IMR-90 (cell line): ENCODE measurements at regions not wholly inside any gene's neighbourhood (a gene's known extent, or its start where the extent isn't known, plus 50 kb on each side); places are given as distances from the start of the nearest gene placed in this dataset.

Experiments used
- ATAC-seq: fragments of 200-7000 bp; cut with Tn5 transposase; 2 replicates; pipeline ENCODE4 v1.9.1; 2020; ENCODE audit warnings: low read depth, mild to moderate bottlenecking, moderate library complexity
- BruUV-seq: library from RNA; stranded (reverse); fragments of 400-500 nt; replicated peaks from 2 replicates; lab custom pipeline; 2021; lab: Mats Ljungman, UMichigan
- CTCF ChIA-PET: fragments of 300-600 bp; formaldehyde crosslinking; extraction: SDS; loops from one replicate; lab custom pipeline; 2021; ENCODE audit warnings: antibody characterized with exemption; lab: Yijun Ruan, JAX
- POLR2A ChIA-PET: fragments of 300-600 bp; sonication (Branson Sonifier 250); formaldehyde crosslinking; loops from one replicate; lab custom pipeline; 2022; ENCODE audit warnings: antibody characterized with exemption; ENCODE audit not compliant: unreplicated experiment; lab: Charles Lee
- DNase-seq: peaks from one replicate; pipeline ENCODE4 v3.0.0; 2013
- H2AFZ ChIP-seq: replicated peaks from 2 replicates; pipeline ENCODE3; 2013; ENCODE audit warnings: low read length, mild to moderate bottlenecking; ENCODE audit not compliant: poor library complexity
- H2AK5ac ChIP-seq: 2 replicates; pipeline ENCODE4 v1.6.1; 2013; ENCODE audit warnings: low read depth, low read length, inconsistent platforms
- H2AK9ac ChIP-seq: replicated peaks from 2 replicates; pipeline ENCODE3; 2013; ENCODE audit warnings: mild to moderate bottlenecking, low read depth, low read length, moderate library complexity; ENCODE audit not compliant: poor library complexity
- H2BK120ac ChIP-seq: 2 replicates; pipeline ENCODE4 v1.6.1; 2013; ENCODE audit warnings: low read depth, low read length, inconsistent platforms
- H2BK15ac ChIP-seq: 3 replicates; pipeline ENCODE4 v1.6.1; 2013; ENCODE audit warnings: low read depth, low read length, inconsistent platforms
- H2BK20ac ChIP-seq: 2 replicates; pipeline ENCODE4 v1.6.1; 2013; ENCODE audit warnings: low read depth, mild to moderate bottlenecking, inconsistent platforms, low read length, moderate library complexity
- H2BK5ac ChIP-seq: 2 replicates; pipeline ENCODE4 v1.6.1; 2013; ENCODE audit warnings: mild to moderate bottlenecking, low read depth, low read length, inconsistent platforms; ENCODE audit not compliant: poor library complexity, severe bottlenecking
- H3K14ac ChIP-seq: replicated peaks from 2 replicates; pipeline ENCODE4 v1.6.1; 2013; ENCODE audit warnings: low read depth, low read length, inconsistent platforms
- H3K18ac ChIP-seq: 2 replicates; pipeline ENCODE4 v1.6.1; 2013; ENCODE audit warnings: low read depth, low read length, control low read depth
- H3K23ac ChIP-seq: 2 replicates; pipeline ENCODE4 v1.6.1; 2013; ENCODE audit warnings: low read depth, low read length, inconsistent platforms
- H3K27ac ChIP-seq: 2 replicates; pipeline ENCODE4 v1.5.1; 2013; ENCODE audit warnings: mild to moderate bottlenecking, control low read depth, low read length; ENCODE audit not compliant: insufficient read depth
- H3K27me3 ChIP-seq: 2 replicates; pipeline ENCODE4 v1.6.1; 2013; ENCODE audit warnings: low read length; ENCODE audit not compliant: control insufficient read depth, insufficient read depth
- H3K36me3 ChIP-seq: 2 replicates; pipeline ENCODE4 v1.6.1; 2013; ENCODE audit warnings: low read length, mixed read lengths; ENCODE audit not compliant: control insufficient read depth, insufficient read depth
- H3K4ac ChIP-seq: 2 replicates; pipeline ENCODE4 v1.6.1; 2013; ENCODE audit warnings: low read depth, low read length, inconsistent platforms
- H3K4me1 ChIP-seq: 2 replicates; pipeline ENCODE4 v1.6.1; 2013; ENCODE audit warnings: low read length, mixed read lengths; ENCODE audit not compliant: control insufficient read depth, insufficient read depth
- H3K4me2 ChIP-seq: 2 replicates; pipeline ENCODE4 v1.6.1; 2013; ENCODE audit warnings: low read depth, mild to moderate bottlenecking, control low read depth, low read length, moderate library complexity
- H3K4me3 ChIP-seq: 2 replicates; pipeline ENCODE4 v1.5.1; 2013; ENCODE audit warnings: low read depth, mild to moderate bottlenecking, control low read depth, low read length, moderate library complexity; ENCODE audit not compliant: insufficient read depth
- H3K56ac ChIP-seq: 2 replicates; pipeline ENCODE4 v1.6.1; 2013; ENCODE audit warnings: low read length, inconsistent platforms; ENCODE audit not compliant: insufficient read depth; ENCODE audit errors: extremely low read depth
- H3K79me1 ChIP-seq, 2 experiments: 2 replicates each; pipeline ENCODE4 v1.6.1; 2013; ENCODE audit warnings: low read length in 2 of 2, inconsistent platforms in 1 of 2, low read depth in 1 of 2
- H3K9ac ChIP-seq: 2 replicates; pipeline ENCODE4 v1.6.1; 2013; ENCODE audit warnings: low read depth, low read length, control low read depth
- H3K9me1 ChIP-seq: 2 replicates; pipeline ENCODE4 v1.6.1; 2013; ENCODE audit warnings: low read length, inconsistent platforms; ENCODE audit not compliant: insufficient read depth
- H3K9me3 ChIP-seq: 2 replicates; pipeline ENCODE4 v1.6.1; 2013; ENCODE audit warnings: low read length; ENCODE audit not compliant: control insufficient read depth, insufficient read depth
- H4K20me1 ChIP-seq: 2 replicates; pipeline ENCODE4 v1.6.1; 2013; ENCODE audit warnings: low read length, inconsistent platforms; ENCODE audit not compliant: insufficient read depth
- H4K5ac ChIP-seq: 2 replicates; pipeline ENCODE4 v1.6.1; 2013; ENCODE audit warnings: mild to moderate bottlenecking, low read depth, low read length, control low read depth
- H4K8ac ChIP-seq, 2 experiments: 2 replicates each; pipeline ENCODE4 v1.6.1; 2013; ENCODE audit warnings: low read depth in 2 of 2, low read length in 2 of 2, control low read depth in 1 of 2, inconsistent platforms in 1 of 2
- H4K91ac ChIP-seq: 2 replicates; pipeline ENCODE4 v1.6.1; 2013; ENCODE audit warnings: low read depth, low read length, inconsistent platforms; ENCODE audit not compliant: insufficient read depth
- BHLHE40 ChIP-seq: fragments of 150-350 bp; IDR thresholded peaks from 2 replicates; pipeline ENCODE4 v1.6.1; 2016; ENCODE audit warnings: mild to moderate bottlenecking, low read depth, low read length
- CHD1 ChIP-seq: IDR thresholded peaks from 2 replicates; pipeline ENCODE4 v1.6.1; 2012; ENCODE audit warnings: low read depth, low read length, improper control_type of control experiment
- CTCF ChIP-seq: conservative IDR thresholded peaks from 2 replicates; pipeline ENCODE4 v1.5.1; 2012; ENCODE audit warnings: mild to moderate bottlenecking, low read depth, low read length, improper control_type of control experiment
- ELK1 ChIP-seq: fragments of 150-350 bp; IDR thresholded peaks from 2 replicates; pipeline ENCODE4 v1.6.1; 2016; ENCODE audit warnings: low read depth, mild to moderate bottlenecking, low read length, moderate library complexity, borderline replicate concordance
- MAZ ChIP-seq: IDR thresholded peaks from 2 replicates; pipeline ENCODE4 v1.6.1; 2012; ENCODE audit warnings: low read depth, mild to moderate bottlenecking, low read length, improper control_type of control experiment, moderate library complexity, borderline replicate concordance
- NFE2L2 ChIP-seq: fragments of 150-350 bp; IDR thresholded peaks from 2 replicates; pipeline ENCODE4 v1.6.1; 2016; ENCODE audit warnings: low read depth, mild to moderate bottlenecking, low read length
- POLR2A ChIP-seq: IDR thresholded peaks from 2 replicates; pipeline ENCODE4 v1.6.1; 2012; ENCODE audit warnings: mild to moderate bottlenecking, low read depth, low read length
- RAD21 ChIP-seq: IDR thresholded peaks from 2 replicates; pipeline ENCODE4 v1.6.1; 2012; ENCODE audit warnings: low read length, improper control_type of control experiment
- RCOR1 ChIP-seq: IDR thresholded peaks from 2 replicates; pipeline ENCODE4 v1.6.1; 2012; ENCODE audit warnings: mild to moderate bottlenecking, low read length, improper control_type of control experiment; ENCODE audit not compliant: insufficient replicate concordance
- RFX5 ChIP-seq: IDR thresholded peaks from 2 replicates; pipeline ENCODE4 v1.8.0; 2012; ENCODE audit warnings: low read depth, mild to moderate bottlenecking, low read length, moderate library complexity
- SMC3 ChIP-seq: fragments of 150-350 bp; IDR thresholded peaks from 2 replicates; pipeline ENCODE4 v1.6.1; 2016; ENCODE audit warnings: low read depth, mild to moderate bottlenecking, antibody characterized with exemption, low read length, moderate library complexity
- USF2 ChIP-seq: fragments of 150-350 bp; IDR thresholded peaks from 2 replicates; pipeline ENCODE4 v1.6.1; 2017; ENCODE audit warnings: mild to moderate bottlenecking, antibody characterized with exemption, low read length, low read depth
- WGBS, 2 experiments: methylation state at CpG; one replicate each; pipeline versions ENCODE4 v1.1.5 to v1.1.7; 2013; ENCODE audit warnings: missing lambda C conversion rate in 2 of 2; ENCODE audit not compliant: insufficient read length in 1 of 2; ENCODE audit errors: extremely low coverage in 2 of 2; 5-methylcytosine and 5-hydroxymethylcytosine counted together
- dilution Hi-C: fragments of 300-500 bp; cut with HindIII; formaldehyde crosslinking; loops from one replicate; pipeline ENCODE4 v1.14.3; 2018; ENCODE audit warnings: low sequenced_read_pairs; ENCODE audit not compliant: unreplicated experiment
- in situ Hi-C: fragments of 300-500 bp; cut with MboI; formaldehyde crosslinking; loops from 3 replicates; pipeline ENCODE4 v1.14.3; 2019; ENCODE audit warnings: low sequenced_read_pairs, inconsistent platforms, mixed read lengths
- intact Hi-C: fragments of 100-400 bp; cut with micrococcal nuclease; formaldehyde crosslinking; loops from 2 replicates; pipeline ENCODE4 v1.10.0; 2022

GRCh38 chr18:38453880-38454279, 888.3 kb upstream of the CELF4 start:
- no peaks in the 10 kb centered on the region for H3K9me1 ChIP-seq
- no peaks in the 10 kb centered on the region for H3K4me1 ChIP-seq
- no peak overlapping the region for H2AK9ac ChIP-seq
- no peak overlapping the region for H3K27ac ChIP-seq
- H3K18ac ChIP-seq = no peak overlapping the region
- H4K8ac ChIP-seq = no peak overlapping the region
- H2AK5ac ChIP-seq = no peak overlapping the region
- POLR2A ChIA-PET = no interaction called here
- no peak overlapping the region for H3K4ac ChIP-seq
- no peak overlapping the region for H2BK120ac ChIP-seq
- no peaks in the 10 kb centered on the region for H3K79me1 ChIP-seq
- DNase-seq (no peak), ATAC-seq (no peak)
- in situ Hi-C loops = no loop called here
- H3K9me3 ChIP-seq = peaks cover 3% of the 10 kb centered on the region
- H3K9ac ChIP-seq = no peak overlapping the region
- dilution Hi-C loops = no loop called here
- no peak for TF ChIP-seq ELK1
- TF ChIP-seq CTCF = no peak
- TF ChIP-seq NFE2L2 = no peak
- no peak for TF ChIP-seq CHD1
- TF ChIP-seq MAZ = no peak
- no peak for TF ChIP-seq USF2
- no peak for TF ChIP-seq SMC3
- no peak for TF ChIP-seq RCOR1
- TF ChIP-seq RAD21 = no peak
- no peak for TF ChIP-seq RFX5
- no peak for TF ChIP-seq BHLHE40
- TF ChIP-seq POLR2A = no peak
- no peaks in the 10 kb centered on the region for H3K36me3 ChIP-seq
- CTCF ChIA-PET = no interaction called here
- no peak overlapping the region for H2BK5ac ChIP-seq
- H3K23ac ChIP-seq = no peak overlapping the region
- intact Hi-C loops = no loop called here
- no peak overlapping the region for H4K5ac ChIP-seq
- H3K4me3 ChIP-seq = no peak overlapping the region
- no peaks in the 10 kb centered on the region for H3K27me3 ChIP-seq
- no CpG with 5 or more reads among the region's 5 CpGs for WGBS, 2 experiments
- no peak overlapping the region for H2BK15ac ChIP-seq
- no peak overlapping the region for H3K56ac ChIP-seq
- no peak overlapping the region for H3K14ac ChIP-seq
- H2BK20ac ChIP-seq = no peak overlapping the region
- BruUV-seq = no TSS peak
- H4K91ac ChIP-seq = no peak overlapping the region
- no peak overlapping the region for H3K4me2 ChIP-seq
- no peaks in the 10 kb centered on the region for H4K20me1 ChIP-seq
- no peak overlapping the region for H2AFZ ChIP-seq
